ENCODE measurements at regions not wholly inside any gene's neighbourhood (a gene's known extent, or its start where the extent isn't known, plus 50 kb on each side); places are given as distances from the start of the nearest gene placed in this dataset.

DNA sequence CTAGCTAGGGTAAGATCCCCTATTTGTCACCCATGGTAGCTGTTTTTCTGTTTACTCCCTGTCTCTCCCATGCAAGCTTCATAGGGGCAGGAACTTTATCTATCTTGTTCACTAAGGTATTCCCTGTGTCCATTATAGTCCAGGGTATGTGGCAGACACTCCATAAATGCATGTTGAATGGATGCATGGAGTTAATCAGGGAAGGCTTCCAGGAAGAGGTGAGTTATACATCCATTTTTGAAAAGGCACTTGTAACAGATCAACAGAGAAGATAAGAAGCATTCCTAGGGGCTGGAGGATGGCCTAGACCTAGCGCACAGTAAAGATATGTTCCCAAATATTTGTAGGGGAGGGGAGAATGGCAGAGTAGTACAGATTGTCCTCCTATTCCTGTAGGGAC is 130.3 kb downstream of the BUD13 start:
- DNase-seq = no peak

DNA sequence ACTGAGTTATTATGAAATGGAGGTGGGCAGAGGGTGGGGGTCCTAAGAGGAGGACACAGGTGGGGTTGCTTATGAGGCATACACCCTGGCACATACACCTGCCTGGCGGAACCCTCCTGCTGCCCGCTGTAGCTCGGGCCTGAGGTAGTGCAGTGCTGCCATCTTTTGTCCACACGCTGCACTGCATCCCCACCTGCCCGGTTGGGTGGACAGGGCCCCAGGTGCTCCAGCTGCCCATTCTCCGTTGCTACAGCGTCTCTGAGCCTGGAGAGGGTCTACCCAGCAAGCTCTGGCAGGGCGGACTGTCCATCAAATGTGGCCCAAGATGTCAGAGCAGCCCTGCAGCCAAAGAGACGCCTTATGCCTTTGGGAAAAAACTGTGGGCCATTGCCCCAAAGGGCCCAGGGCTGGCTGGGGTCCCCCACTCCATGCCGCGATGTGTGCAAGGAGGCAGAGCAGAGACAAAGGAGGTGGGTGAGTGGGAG is 131.2 kb downstream of the BUD13 start:
- DNase-seq = no peak

DNA sequence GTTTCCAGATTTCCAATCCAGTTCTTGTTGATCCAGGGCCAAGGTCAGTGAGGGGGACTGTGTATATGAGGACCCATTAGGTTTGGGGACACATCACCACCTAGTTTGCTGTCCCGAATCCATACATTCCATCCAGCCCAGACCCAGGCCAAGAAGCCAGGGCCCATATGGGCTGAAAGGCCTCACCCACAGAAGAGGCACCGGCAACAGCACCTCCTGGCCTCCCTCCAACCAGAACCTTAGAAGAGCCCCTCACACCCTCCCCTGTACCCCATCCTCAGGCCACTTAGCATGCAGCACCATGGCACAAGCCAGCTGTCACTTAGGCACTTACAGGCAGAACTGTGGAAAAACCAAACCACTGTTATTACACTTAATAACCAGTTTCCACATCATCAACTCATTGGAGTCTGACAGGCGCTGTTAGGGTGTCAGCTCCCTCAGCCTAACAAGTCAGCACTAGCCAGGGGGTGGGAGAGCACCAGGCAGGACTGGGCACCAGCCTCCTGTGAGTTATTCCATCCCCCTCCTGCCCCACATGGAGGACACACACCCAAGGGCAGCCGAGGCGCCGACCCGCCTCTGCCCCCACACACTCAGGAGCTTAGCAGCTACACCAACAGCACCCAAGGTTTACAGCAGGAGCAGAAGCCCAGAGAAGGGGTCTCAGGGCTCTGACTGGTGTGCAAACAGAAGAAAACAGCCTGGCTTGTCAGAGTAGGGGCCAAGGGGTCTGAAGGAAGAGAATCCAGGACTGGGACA is 132.0 kb downstream of the BUD13 start:
- DNase-seq = no peak

DNA sequence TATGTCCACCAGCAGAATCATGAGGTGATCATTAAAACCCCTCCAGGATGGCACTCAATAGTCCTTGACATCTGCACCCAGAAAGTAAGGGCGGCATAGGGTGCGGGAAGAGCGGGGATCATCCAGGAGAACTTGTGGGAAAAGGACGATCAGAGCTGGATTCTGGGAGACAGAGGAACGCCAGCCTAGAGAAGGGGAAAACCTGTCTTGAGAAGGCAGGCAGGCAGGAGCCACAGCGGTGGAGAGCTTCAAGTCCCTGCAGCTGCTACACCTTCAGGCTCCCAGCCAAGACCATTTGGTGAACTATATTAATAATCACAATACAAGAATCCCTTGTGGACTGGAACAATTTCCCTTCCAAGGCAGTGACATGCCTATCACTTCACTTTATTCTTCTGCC is 134.3 kb downstream of the BUD13 start:
- DNase-seq = no peak

DNA sequence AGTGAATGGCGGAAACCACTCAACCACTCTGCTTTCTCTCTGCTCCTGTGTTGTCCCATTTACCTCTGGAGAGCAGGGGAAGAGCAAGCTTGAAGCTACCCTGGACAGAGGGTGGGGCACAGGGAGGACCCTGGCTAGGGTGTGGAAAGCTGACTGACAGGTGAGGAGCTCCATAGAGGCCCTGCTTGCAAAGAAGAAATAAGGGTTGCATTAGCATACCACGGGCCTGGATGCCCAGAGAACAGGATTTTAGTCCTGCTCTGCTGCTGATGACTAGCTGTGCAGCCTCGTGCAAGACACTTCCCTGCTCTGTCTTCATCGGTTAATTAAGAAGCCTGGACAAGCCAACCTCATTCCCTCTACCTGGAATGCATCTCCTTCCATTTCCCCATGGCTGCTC is 135.0 kb downstream of the BUD13 start:
- DNase-seq = no peak

DNA sequence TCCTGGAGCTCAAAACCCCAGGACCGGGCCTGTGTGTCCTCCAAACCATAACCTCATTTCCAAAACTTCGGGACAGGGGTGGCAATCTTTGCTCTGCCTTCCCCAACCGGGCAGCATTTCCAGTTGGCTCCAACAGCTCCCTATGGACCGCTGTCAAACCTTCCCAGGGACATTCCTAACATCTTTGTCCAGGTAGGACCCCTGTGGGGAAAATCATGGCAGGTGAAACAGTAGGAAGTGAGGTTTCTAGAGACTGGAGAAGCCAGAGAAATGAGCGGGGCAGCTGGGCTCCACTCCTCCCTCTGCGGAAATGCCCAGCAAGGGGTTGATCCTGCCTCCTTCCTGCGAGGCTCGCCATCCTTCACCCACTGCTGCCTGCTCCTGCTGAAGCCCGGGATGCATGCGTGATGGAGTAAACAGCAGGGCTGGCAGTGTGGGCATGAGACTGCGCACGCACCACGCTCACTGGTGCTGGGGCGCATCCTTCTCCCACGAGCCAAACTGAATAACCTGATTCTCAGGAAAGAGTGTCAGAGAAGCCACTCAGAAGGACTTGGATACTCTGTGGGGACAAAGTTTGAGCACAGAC is 136.4 kb downstream of the BUD13 start:
- no peak for DNase-seq

DNA sequence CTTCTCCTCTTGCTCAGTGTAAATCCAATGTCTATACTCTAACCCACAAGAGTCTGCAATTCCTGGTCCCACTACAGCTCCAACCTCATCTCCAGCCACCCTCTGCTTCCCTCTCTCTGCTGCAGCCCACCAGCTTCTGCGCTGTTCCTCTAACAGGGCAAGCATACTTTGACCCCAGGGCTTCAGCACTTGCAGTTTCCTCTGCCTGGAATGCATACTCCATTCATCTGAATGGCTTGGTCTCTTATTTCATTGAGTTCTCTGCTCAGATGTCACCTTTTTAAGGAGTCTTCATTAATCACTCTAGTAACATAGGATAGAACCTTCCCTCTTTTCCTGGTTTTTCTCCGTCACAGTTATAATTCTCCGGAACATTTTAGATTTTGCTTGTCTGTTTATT is 141.6 kb downstream of the BUD13 start:
- no peak for DNase-seq

DNA sequence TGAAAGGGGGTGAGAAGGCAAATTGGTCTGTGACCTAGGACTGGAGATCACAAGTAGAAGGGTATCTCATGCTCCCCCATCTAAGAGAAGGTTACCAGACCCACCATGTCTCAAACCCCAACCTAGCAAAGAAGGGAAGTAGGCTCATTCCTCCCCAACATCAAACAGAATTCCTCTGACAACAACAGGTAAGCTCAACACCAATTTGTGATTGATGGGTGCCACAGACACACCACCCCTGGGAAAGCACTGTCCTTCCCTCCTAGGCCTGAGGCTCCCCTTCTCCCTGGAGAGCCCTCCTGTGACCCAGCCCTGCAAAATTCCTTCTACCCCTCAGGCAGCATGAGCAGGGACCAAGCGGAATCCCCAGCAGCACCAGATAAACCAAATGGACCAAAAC is 154.3 kb downstream of the BUD13 start:
- no peak for DNase-seq

DNA sequence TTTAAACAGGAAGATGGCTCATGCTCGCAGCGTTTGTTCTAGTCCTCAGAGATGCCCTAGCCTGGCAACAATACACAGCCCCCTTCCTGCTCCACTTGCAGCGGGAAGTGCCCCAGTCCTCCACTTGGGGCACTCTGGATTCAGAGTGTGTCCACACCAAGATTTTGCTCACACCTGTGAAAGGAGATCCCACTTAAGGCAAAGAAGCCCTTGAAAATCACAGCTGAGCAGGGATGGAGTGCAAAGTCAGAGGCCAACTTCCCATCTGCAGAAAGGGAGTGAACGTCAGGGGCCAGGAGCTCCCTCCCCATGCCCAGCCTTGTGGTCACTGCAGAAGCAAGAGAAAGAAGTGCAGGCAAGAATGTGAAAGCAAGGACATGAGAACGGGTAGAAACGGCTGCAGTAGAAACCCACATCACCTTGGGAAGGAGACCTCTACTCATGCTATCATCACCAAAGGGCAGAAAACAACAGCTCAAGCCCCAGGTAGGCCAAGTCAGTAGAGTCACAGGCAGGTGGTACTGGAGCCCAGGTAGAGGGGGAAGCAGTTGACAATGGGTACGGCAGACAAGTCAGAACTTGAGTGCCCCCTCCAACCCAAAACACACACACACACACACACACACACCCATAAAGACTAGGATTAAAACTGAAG is 157.4 kb downstream of the BUD13 start:
- DNase-seq = no peak

DNA sequence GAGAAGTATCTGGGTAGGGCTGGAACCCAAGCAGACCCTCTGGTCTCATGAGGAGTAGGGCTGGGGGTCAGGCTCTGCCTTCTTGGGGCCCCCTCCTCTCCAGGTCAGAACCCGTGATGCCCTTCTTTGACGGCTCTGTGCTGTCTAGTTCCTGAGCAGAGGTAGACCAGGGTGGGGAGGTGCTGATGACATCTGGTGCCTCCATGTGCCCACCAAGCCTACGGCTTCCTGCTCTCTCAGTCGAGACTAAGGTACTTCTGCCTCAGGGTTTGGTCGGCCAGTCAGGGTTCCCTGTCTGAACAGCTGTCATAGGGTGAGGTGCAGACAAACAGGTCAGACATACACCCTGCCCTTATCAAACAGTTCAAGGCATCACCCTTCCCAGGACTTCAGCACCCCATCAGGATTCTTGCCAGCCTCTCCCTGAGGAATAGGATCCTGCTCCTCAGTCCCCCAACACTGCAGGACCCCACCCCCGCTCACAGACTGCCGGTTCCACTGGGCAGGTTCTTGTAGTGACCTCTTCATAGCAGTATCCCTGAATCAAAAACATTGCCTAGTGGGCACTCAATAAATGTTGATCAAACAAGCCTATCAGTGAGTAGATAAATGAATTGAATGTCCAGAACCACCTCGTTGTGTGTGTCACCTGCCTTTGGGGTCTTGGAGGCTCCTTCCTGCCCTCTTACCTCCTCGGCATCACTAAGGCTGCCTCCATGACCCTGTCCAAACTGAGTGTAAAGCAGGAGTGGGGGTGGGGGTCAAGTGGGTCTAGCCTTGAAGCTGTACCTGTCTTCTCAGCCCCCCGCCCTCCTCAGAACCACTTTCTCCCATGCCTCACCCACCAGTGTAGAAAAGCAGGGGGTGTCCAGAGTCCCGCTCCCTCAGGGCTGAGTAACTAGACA is 158.2 kb downstream of the BUD13 start:
- no peak for DNase-seq

DNA sequence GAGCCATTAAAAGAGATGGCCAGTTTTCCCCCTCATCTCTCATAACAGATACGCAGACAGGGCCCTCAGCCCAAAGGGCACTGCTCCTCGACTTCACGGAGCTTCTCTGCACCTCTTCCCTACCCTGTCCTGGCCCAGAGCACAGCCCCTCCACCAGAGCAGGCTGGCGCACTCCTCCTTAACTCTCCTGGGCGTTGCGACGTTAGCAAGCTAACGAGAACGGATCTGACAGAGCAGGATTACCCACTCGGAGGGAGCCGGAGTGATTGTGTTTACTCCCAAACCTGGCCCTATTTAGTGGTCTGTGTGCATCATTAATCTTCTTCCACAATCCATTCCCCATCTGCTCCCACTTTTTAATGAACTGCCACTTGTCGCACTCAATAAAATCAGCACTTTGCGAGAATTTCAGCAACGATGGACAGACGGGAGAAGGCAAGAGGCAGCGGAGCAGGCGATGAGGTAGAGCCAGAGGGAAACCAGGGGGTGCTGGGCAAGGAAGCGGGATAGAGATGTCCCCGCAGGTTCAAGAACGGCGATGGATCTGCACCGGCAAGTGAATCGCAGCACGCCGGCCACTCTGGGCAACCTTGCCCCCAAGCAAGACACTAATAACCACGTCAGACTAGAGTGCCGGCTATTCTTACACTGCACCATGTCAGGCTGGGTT is 159.4 kb downstream of the BUD13 start:
- no peak for DNase-seq

DNA sequence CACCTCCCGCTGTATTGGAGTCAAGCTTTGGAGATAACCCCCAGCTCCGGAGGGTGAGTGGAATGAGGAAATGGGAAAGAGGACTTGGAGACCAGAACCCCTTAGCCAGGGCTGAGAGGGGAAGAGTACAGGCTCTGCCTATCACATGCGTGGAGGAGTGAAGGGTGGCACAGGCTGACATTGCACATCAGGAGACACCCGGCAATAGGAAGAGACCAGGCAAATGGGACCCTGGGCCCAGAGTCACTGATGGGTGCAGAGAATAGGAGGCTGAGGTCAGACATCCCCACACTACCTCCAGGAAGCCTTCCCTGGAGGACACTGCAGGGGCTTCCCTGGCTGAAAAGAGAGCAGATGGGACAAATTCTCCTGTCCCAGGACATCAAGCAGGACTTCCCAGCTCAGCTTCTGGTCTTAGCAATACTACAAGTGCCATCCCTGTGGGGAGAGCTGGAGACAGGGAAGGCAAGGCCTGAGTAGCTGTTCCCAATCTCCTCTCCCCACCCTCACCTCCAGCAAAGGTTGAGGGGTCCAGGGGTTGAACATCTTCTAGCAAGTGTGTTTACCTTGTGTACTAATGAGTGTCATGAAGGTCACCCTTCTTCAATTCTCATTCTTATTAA is 160.7 kb downstream of the BUD13 start:
- no peak for DNase-seq

DNA sequence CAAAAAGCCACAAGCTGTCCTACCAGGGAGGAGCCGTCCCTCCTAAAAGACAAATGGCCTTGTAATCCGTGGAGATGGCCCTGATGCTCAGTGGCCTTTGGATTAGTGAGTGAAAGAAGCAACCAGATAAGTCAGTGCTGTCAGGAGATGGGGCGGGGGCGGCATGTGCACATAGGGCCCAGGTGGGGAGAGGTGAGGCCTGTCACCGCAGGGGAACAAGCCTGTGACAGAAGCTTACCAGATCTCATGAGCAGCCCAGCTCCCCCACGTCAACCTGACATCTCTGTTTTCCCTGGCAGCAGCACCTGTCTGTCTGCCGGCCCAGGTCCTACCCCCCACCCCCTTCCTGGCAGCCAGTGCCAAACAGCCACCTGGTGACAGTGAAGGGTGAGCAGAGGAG is 162.6 kb downstream of the BUD13 start:
- DNase-seq = no peak

DNA sequence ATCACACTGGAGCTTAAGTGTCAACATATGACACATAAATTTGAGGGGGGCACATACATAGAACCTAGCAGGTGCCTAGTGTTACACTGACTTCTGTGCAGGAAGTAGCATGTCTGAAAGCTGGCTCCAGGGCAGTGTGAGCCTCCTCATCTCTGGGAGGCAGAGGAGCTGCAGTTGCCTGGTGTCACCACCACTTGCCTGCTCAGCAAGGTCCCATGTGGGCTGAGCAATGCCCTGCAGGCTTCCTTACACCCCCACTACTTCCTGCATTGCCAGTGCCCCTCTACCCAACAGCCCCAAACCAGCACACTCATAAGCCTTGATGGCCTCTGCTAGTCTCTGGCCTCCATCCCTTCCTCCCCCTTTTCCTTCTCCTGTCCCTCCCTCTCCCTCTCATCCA is 165.8 kb downstream of the BUD13 start:
- DNase-seq = no peak

DNA sequence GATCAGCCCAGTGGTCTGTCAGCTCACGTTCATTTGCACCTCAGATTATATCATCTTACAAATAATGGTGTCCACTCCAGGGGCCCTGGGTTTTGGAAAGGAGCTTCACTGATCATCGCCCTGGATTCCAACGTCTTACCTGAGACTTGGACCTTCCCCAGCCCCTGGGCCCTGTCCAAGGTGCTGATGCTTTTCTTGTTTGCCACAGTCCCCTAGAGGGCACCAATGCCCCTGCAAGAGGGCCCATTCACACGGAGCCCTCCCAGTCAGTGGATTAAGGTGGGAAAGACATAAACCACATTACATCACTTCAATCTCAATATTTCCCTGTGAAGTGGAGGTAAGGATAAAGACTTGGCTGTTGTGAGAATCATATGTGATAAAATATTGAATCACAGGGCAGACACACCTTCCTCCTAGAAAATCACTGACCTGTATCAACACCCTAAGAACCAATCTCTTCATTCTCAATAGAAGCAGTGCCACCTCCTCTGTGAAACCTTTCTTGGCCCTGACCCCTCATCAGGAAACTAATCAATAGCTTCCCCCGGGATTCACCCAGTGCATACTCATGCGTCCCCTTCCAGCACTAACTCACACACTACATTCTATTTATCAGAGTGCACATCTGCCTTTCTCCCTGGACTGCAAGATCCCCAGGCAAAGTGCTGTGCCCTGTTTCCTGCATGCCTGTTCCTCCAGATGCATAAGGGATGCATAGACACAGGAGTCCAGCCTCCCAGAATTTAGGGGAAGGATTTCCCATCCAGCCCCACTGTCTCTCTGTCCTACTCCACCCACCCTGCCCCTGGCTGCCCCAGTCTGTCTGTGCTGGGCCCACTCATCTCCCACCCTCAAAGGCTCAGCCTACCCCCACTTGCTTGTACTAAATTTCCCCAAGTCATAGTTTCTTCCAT is 167.0 kb downstream of the BUD13 start:
- no peak for DNase-seq

DNA sequence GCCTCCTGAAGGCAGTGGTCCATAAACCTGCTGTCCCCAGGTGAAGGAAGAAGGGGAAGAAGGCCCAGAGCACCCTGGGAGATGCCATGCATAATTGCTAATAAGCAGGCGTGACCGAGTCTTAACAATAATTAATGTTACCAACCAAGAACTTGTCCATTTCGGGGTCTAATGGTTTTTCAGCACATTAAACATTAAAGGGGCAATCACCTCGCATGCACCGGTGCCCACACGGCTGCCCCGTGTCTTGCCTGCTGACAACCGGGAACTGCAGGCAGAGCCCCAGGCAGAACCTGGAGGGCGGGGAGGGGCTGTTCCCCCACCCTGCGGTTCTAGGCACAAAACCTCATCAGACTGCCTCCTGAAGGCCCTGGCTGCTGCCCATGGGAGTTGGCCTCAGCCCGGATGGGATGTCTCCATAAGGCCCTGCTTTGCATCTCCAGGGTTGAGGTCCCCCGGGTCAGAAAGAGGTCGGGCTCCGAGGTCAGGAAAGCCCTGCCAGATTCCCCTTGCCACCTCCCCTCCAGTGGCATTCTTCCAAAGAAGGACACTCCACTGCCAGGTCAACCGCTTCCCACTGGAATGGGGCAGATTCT is 169.0 kb downstream of the BUD13 start:
- no peak for DNase-seq

DNA sequence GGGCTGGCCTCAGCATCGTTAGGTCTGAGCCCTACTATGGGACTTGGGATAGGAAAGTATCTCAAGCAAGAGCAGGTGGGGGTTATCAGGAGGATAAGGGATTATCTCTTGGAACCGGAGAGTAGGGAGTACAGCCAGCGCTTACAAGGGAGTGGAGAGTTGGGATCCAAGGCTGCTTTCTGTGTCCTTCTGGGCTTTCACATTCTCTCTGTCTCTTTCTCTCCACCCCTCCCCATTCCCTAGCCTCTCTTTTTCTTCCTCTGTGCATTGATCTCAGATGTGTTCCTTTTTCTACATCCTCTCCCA is 170.2 kb downstream of the BUD13 start:
- no peak for DNase-seq

DNA sequence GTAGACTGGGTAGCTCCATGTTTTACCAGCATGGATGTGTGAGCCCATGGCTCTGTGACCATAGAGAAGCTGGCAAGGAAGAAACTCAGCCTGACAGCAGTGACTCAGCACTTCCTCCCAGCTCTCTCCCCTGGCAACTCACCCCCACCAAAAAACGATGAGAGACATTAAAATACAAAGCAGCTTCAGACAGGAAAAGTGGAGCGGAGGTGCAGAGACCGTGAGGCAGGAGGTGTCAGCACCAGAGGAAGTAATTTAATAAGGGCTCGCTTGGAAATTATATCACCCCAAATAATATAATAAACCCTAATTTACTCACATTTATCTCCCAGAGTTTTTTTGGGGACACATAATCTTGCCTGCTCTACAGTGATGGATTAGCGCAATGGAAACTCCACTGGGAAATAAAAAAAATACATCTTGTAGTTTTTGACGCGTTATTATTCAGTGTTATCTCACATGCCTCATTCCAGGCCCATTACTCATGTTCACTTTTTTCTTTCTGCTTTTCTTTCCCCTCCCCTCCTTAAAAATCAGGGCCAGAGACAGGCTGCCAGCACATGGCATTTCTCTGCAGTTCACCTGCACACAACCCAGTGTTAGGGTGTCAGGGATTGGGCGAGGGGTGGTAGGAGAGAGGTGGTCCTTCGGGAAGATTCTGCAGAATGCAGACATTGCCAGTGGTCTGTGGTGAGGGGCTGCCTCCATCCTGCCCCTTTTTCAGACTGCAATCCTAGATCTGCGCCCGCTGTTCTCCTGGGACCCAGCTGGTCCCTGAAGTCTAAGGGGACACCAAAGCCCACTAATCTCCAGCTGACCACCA is 170.8 kb downstream of the BUD13 start:
- no peak for DNase-seq

DNA sequence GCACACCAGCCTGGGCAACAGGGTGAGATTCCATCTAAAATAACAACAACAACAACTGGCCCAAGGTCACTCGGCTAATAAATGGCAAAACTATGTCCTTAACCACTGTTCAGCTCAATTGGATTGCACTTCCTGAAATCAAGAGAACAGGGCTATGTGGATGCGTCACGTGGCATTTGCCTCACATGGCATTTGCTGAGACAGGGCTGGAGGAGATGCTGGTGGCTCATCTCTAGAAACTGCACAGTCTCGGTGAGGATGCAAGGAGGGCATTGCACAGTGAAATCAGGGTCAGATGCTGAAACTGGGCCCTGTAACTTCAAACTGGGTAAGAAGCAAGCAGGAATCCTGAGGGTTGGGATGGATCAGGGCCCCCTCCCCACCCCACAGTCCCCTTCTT is 171.9 kb downstream of the BUD13 start:
- DNase-seq = no peak

DNA sequence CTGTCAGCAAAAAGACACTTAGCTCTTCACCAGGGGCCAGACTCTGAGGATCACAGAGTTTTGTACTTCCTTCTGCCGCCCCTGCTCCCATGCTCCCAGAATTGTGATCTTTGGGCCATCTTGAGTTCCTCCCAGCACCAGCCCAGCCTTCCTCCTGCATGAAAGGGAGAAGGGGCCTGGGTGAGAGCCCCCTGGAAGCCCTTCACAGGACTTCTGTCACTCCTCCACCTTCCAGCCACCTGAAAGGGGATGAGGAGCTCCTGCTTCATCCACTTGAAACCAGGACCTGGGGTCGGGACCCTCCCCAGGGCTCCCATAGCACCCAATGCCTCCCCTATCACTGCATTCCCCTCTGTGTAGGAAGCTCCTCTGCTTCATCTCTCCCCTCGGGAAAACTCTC is 174.2 kb downstream of the BUD13 start:
- DNase-seq = no peak
